ENCODE measurements at regions not wholly inside any gene's neighbourhood (a gene's known extent, or its start where the extent isn't known, plus 50 kb on each side); places are given as distances from the start of the nearest gene placed in this dataset.

- TF ChIP-seq POLR2AphosphoS5 (IDR thresholded peaks at IDR 0.05; ENCODE audit: insufficient read depth in 1 of 2, low read depth in 1 of 2) (no peak), CTCF (IDR thresholded peaks at IDR 0.05) (no peak), POLR2A (IDR thresholded peaks at IDR 0.05) (no peak)
Observed at GRCh38 chr6:87827346-87827745, 125.3 kb upstream of the AKIRIN2 start.
